ENCODE measurements at regions not wholly inside any gene's neighbourhood (a gene's known extent, or its start where the extent isn't known, plus 50 kb on each side); places are given as distances from the start of the nearest gene placed in this dataset.
A peak's percentile ranks its signal among the peaks of the same experiment; 100 is the strongest.

GRCh38 chr14:101118746-101119591 lies 215.4 kb upstream of the RTL1 start:
- no peak for DNase-seq (ENCODE audit: low read depth, low spot score)

GRCh38 chr14:101119830-101120571 lies 216.5 kb upstream of the RTL1 start:
- no peak for DNase-seq (ENCODE audit: low read depth, low spot score)

GRCh38 chr14:101120641-101121507 lies 217.4 kb upstream of the RTL1 start:
- peak; percentile 23 for DNase-seq (ENCODE audit: low read depth, low spot score)

- no peak for DNase-seq (ENCODE audit: low read depth, low spot score)
Observed at GRCh38 chr14:101121508-101122139, 218.1 kb upstream of the RTL1 start.

GRCh38 chr14:101122237-101123141 lies 219.0 kb upstream of the RTL1 start:
- no peak for DNase-seq (ENCODE audit: low read depth, low spot score)

- DNase-seq (ENCODE audit: low read depth, low spot score) = no peak
Observed at GRCh38 chr14:101123618-101124510, 220.3 kb upstream of the RTL1 start.

- no peak for DNase-seq (ENCODE audit: low read depth, low spot score)
Observed at GRCh38 chr14:101124815-101125214, 221.3 kb upstream of the RTL1 start.

- no peak for DNase-seq (ENCODE audit: low read depth, low spot score)
Observed at GRCh38 chr14:101125313-101125712, 221.8 kb upstream of the RTL1 start.

- DNase-seq (ENCODE audit: low read depth, low spot score) = no peak
Observed at GRCh38 chr14:101125719-101126651, 222.5 kb upstream of the RTL1 start.

- no peak for DNase-seq (ENCODE audit: low read depth, low spot score)
Observed at GRCh38 chr14:101126731-101127130, 223.2 kb upstream of the RTL1 start.

- no peak for DNase-seq (ENCODE audit: low read depth, low spot score)
Observed at GRCh38 chr14:101127224-101127623, 223.7 kb upstream of the RTL1 start.

GRCh38 chr14:101128478-101129321 lies 225.2 kb upstream of the RTL1 start:
- no peak for DNase-seq (ENCODE audit: low read depth, low spot score)

GRCh38 chr14:101129521-101130167 lies 226.1 kb upstream of the RTL1 start:
- DNase-seq (ENCODE audit: low read depth, low spot score) = no peak

- DNase-seq (ENCODE audit: low read depth, low spot score) = no peak
Observed at GRCh38 chr14:101130861-101131260, 227.3 kb upstream of the RTL1 start.

- DNase-seq (ENCODE audit: low read depth, low spot score) = no peak
Observed at GRCh38 chr14:101131451-101131916, 228.0 kb upstream of the RTL1 start.

- DNase-seq (ENCODE audit: low read depth, low spot score) = no peak
Observed at GRCh38 chr14:101132051-101132571, 228.6 kb upstream of the RTL1 start.
